Activated CD4-positive, alpha-beta memory T cell treated with anti-CD3 and anti-CD28 coated beads, Interleukin-2, amount 10 ng/mL, durations not matched to agents 7 days and 5 days (primary cell): ENCODE measurements at regions not wholly inside any gene's neighbourhood (a gene's known extent, or its start where the extent isn't known, plus 50 kb on each side); places are given as distances from the start of the nearest gene placed in this dataset.
"Not testable (repeated sequence)": the region's sequence is repeated elsewhere in the genome, so short reads cannot be mapped to it uniquely, and the experiment has no call there.

Experiments used
- CTCF ChIA-PET: fragments of 350-600 bp; sonication (Branson Sonifier 250); formaldehyde crosslinking; loops from one replicate; lab custom pipeline; 2021; ENCODE audit warnings: antibody characterized with exemption, inconsistent platforms; lab: Charles Lee
- POLR2A ChIA-PET: fragments of 350-600 bp; sonication (Branson Sonifier 250); formaldehyde crosslinking; loops from one replicate; lab custom pipeline; 2021; ENCODE audit warnings: antibody characterized with exemption; lab: Charles Lee
- DNase-seq: peaks from one replicate; pipeline ENCODE4 v3.0.0-alpha.2; 2020
- H3K27ac Mint-ChIP-seq: one replicate; pipeline ENCODE4 v1.8.0; 2021; ENCODE audit warnings: mild to moderate bottlenecking, mixed read lengths
- H3K27me3 Mint-ChIP-seq: one replicate; pipeline ENCODE4 v1.8.0; 2021; ENCODE audit warnings: mixed read lengths
- H3K36me3 Mint-ChIP-seq: one replicate; pipeline ENCODE4 v1.8.0; 2021; ENCODE audit warnings: low read depth, mixed read lengths
- H3K4me1 Mint-ChIP-seq: one replicate; pipeline ENCODE4 v1.8.0; 2021; ENCODE audit warnings: mixed read lengths
- H3K4me3 Mint-ChIP-seq: one replicate; pipeline ENCODE4 v1.8.0; 2021; ENCODE audit warnings: mild to moderate bottlenecking, mixed read lengths
- H3K9me3 Mint-ChIP-seq: one replicate; pipeline ENCODE4 v1.8.0; 2021; ENCODE audit warnings: mixed read lengths

DNA sequence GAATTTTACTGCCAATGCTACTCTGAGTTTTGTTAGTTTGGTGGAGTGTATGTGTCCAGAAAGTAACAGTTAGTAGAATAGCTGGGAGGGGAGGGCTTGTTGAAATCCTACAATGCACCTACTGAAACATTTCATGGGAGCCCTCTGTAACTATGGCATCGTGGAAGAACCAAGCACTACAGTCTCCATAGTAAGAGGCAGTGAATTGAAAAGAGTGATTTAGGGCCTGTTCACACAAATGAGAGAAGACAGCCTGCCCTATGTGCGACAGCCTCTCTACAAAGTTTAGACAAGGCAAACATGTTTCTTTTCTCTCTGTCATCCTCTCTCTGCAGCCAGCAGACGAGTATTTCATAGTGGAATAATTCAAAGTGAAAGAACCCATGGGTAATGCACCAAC, 676.6 kb downstream of the BRINP1 start:
- no peak for DNase-seq
- H3K27me3 Mint-ChIP-seq: no peaks in the 10 kb centered on the region
- CTCF ChIA-PET: no interaction called here
- no peak overlapping the region for H3K4me3 Mint-ChIP-seq
- H3K27ac Mint-ChIP-seq: no peak overlapping the region
- no peaks in the 10 kb centered on the region for H3K4me1 Mint-ChIP-seq
- peaks cover 6% of the 10 kb centered on the region for H3K9me3 Mint-ChIP-seq
- POLR2A ChIA-PET: no interaction called here
- no peaks in the 10 kb centered on the region for H3K36me3 Mint-ChIP-seq

DNA sequence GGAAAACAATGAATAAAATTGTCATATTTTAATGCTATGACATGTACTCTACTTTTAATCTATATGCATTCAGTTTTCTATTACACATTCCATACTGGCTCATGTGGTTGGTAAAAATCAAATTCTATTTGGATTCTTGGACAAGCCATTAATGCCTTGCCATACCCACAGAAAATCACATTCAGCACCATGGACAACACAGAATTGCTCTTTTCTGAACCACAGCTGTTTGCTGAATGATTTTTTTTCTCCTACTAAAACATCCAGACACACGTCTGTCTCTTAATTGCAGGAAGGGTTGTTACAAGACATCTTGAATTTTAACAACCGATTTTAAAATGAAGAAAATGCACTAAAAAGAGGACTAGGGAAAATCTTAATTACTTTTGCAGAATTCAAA, 675.6 kb downstream of the BRINP1 start:
- Mint-ChIP-seq H3K4me3 (no peak overlapping the region), H3K36me3 (no peaks in the 10 kb centered on the region), H3K27me3 (no peaks in the 10 kb centered on the region), H3K27ac (no peak overlapping the region), H3K4me1 (no peaks in the 10 kb centered on the region), H3K9me3 (peaks cover 6% of the 10 kb centered on the region)
- ChIA-PET CTCF (no interaction called here), POLR2A (no interaction called here)
- no peak for DNase-seq

DNA sequence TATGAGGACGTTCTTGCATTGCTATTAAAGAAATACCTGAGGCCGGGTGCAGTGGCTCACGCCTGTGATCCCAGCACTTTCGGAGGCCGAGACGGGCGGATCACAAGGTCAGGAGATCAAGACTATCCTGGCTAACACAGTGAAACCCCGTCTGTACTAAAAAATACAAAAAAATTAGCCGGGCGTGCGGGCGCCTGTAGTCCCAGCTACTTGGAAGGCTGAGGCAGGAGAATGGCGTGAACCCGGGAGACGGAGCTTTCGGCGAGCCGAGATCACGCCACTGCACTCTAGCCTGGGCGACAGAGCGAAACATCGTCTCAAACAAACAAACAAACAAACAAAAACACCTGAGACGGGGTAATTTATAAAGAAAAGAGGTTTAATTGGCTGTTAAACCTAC, 674.0 kb downstream of the BRINP1 start:
- H3K27me3 Mint-ChIP-seq, H3K4me1 Mint-ChIP-seq, H3K36me3 Mint-ChIP-seq, H3K4me3 Mint-ChIP-seq, H3K27ac Mint-ChIP-seq, H3K9me3 Mint-ChIP-seq, DNase-seq, POLR2A ChIA-PET: not testable (repeated sequence)
- CTCF ChIA-PET: interaction anchor here (0.6 kb wide), 1 partner anchor 556 kb away, joined by 3 read pairs; no protein-coding TSS in a partner anchor

DNA sequence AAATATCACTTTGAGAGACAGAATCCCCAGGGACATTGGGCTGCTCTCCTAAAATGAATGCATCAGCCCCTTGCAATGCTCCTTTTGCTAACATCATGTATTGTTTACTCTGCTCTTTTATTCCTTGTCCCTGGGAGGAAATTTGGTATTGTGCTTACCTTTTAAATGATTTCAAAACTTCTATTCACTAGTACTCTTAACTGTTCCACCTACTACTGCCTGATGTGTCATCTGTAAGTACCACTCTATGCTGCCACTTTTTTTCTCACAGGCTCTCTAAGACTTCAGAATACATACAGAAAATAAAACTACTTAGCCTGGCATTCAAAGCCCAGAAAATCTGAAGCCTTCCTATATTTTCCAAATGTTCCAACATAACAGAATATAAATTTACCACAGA, 667.2 kb downstream of the BRINP1 start:
- no peak for DNase-seq
- H3K4me1 Mint-ChIP-seq: no peaks in the 10 kb centered on the region
- no peak overlapping the region for H3K4me3 Mint-ChIP-seq
- CTCF ChIA-PET: no interaction called here
- H3K27ac Mint-ChIP-seq: no peak overlapping the region
- POLR2A ChIA-PET: no interaction called here
- H3K36me3 Mint-ChIP-seq: no peaks in the 10 kb centered on the region
- no peaks in the 10 kb centered on the region for H3K27me3 Mint-ChIP-seq
- peaks cover 5% of the 10 kb centered on the region for H3K9me3 Mint-ChIP-seq

DNA sequence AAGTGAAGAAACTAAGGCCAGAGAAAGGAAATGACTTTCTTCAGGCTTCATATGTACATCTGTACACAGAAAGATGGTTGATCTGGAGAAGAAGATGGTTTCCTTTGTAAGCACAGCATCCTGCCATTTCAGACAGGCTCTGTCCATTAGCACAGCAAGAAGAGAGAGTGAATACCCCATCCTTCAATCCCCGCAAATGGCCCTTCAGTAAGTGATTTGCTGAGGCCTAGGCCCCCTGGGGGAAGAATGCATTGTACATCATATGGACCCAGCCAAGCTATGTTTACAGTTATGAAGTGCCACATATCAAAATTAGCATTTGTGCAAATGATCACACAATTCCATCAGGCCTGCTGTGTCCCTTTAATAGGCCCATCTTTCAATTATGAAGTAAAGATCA, 657.4 kb downstream of the BRINP1 start:
- CTCF ChIA-PET: no interaction called here
- H3K36me3 Mint-ChIP-seq: no peaks in the 10 kb centered on the region
- H3K9me3 Mint-ChIP-seq: peaks cover 2% of the 10 kb centered on the region
- no peak overlapping the region for H3K27ac Mint-ChIP-seq
- POLR2A ChIA-PET: no interaction called here
- no peaks in the 10 kb centered on the region for H3K27me3 Mint-ChIP-seq
- no peaks in the 10 kb centered on the region for H3K4me1 Mint-ChIP-seq
- H3K4me3 Mint-ChIP-seq: no peak overlapping the region
- no peak for DNase-seq

DNA sequence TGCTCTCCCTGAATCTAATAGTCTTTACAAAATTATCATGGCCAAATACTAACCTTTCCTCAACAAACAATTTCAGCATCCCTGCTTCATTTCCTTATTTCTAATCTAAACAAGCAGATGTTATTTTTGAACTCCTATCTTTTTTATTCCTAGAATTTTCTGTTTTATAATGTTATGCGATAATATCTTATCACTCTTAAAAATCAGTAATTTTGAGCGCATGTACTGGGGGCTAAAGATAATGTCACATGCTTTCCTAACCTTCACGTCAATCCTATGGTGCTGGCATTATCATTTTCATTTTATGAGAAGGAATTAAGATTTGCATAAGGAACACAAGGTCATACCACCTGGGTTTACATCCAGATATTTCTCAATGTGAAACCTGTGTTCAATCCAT, 648.0 kb downstream of the BRINP1 start:
- Mint-ChIP-seq H3K27ac (no peak overlapping the region), H3K9me3 (peaks cover 6% of the 10 kb centered on the region), H3K4me1 (no peaks in the 10 kb centered on the region), H3K36me3 (no peaks in the 10 kb centered on the region), H3K27me3 (no peaks in the 10 kb centered on the region), H3K4me3 (no peak overlapping the region)
- CTCF ChIA-PET: no interaction called here
- DNase-seq: no peak
- POLR2A ChIA-PET: no interaction called here

DNA sequence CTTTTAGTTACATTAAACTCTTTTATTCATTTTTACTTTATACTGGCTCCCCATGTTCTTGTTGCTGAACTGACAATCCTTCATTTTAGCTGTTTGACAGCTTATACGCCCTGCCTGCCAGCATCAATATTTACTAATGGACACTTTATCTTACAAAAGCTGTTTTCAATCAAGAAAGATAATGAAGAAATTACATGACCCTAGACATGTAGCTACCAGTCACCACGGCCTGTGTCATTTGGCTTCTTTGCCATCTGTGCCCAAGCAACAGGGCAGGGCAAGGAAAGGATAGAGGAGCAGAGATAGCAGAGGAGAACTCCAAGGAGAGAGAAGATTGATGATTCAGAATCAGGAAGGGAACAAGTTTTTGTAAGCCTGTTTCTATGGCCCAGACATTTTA, 647.3 kb downstream of the BRINP1 start:
- DNase-seq: no peak
- Mint-ChIP-seq H3K9me3 (peaks cover 6% of the 10 kb centered on the region), H3K27ac (no peak overlapping the region), H3K27me3 (no peaks in the 10 kb centered on the region), H3K4me3 (no peak overlapping the region), H3K36me3 (no peaks in the 10 kb centered on the region), H3K4me1 (no peaks in the 10 kb centered on the region)
- ChIA-PET CTCF (no interaction called here), POLR2A (no interaction called here)

DNA sequence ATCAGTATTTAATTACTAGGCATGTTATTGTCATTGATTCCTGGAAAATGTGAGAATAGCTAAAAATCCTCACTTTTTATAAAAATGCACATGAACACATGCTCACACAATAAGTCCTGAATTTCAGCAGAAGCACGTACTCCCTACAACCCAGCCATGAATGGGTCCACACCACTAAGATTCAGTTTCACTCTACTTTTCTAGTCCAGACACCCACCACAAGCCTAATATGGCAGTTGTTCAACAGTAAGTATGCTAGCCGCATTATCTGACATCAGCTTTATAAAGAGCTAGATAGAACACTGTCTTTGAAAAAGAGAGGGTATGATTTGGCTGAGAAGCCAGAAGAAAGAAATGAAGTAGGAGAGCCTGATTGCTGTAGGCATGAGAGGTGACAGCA, 639.3 kb downstream of the BRINP1 start:
- Mint-ChIP-seq H3K4me1 (no peaks in the 10 kb centered on the region), H3K9me3 (peaks cover 11% of the 10 kb centered on the region), H3K27me3 (no peaks in the 10 kb centered on the region), H3K36me3 (no peaks in the 10 kb centered on the region), H3K27ac (no peak overlapping the region), H3K4me3 (no peak overlapping the region)
- POLR2A ChIA-PET: no interaction called here
- CTCF ChIA-PET: no interaction called here
- no peak for DNase-seq

DNA sequence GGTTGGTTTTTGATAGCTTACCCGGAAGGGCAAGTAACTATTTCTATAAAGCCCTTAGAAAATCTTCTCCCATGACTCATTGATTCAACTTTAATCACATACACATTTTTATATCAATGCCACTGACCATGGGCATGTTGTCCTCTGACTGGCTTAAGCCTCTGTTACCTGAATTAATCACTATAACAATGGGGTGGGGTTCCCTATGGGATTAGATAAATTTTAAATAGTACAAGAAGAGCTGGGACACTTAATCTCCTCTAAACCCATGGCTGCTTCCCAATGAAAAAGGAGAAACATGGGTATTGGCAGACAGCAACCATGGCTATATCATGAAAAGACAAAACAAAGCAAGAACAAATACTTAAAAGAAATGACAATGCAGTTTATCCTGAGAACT, 636.2 kb downstream of the BRINP1 start:
- no peaks in the 10 kb centered on the region for H3K27me3 Mint-ChIP-seq
- POLR2A ChIA-PET: no interaction called here
- H3K27ac Mint-ChIP-seq: no peak overlapping the region
- CTCF ChIA-PET: interaction anchor here (0.7 kb wide), 1 partner anchor 25 kb away, joined by 3 read pairs; no protein-coding TSS in a partner anchor
- H3K4me3 Mint-ChIP-seq: no peak overlapping the region
- DNase-seq: no peak
- no peaks in the 10 kb centered on the region for H3K4me1 Mint-ChIP-seq
- H3K36me3 Mint-ChIP-seq: no peaks in the 10 kb centered on the region
- H3K9me3 Mint-ChIP-seq: peaks cover 14% of the 10 kb centered on the region

DNA sequence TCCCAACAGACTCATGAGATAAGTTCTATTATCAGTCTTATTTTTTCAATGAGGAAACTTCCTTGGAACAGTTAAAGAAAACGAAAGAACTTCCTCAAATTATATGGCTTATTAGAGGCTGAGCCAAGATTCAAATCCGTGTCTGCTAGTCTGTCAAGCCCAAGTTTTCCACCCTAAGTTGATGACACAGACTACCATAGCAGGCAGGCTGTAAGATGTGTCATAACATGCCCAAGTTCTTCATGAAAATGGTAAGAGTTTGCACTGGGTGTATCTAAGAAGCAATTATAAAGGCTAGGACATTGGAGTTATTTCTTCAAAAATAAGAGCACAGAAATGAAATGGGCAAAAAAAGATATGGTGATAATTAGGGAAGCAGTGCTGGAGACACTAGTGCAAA, 634.5 kb downstream of the BRINP1 start:
- DNase-seq: no peak
- peaks cover 14% of the 10 kb centered on the region for H3K9me3 Mint-ChIP-seq
- no peaks in the 10 kb centered on the region for H3K36me3 Mint-ChIP-seq
- no peak overlapping the region for H3K4me3 Mint-ChIP-seq
- no peaks in the 10 kb centered on the region for H3K27me3 Mint-ChIP-seq
- no peaks in the 10 kb centered on the region for H3K4me1 Mint-ChIP-seq
- no peak overlapping the region for H3K27ac Mint-ChIP-seq
- ChIA-PET POLR2A (no interaction called here), CTCF (no interaction called here)

DNA sequence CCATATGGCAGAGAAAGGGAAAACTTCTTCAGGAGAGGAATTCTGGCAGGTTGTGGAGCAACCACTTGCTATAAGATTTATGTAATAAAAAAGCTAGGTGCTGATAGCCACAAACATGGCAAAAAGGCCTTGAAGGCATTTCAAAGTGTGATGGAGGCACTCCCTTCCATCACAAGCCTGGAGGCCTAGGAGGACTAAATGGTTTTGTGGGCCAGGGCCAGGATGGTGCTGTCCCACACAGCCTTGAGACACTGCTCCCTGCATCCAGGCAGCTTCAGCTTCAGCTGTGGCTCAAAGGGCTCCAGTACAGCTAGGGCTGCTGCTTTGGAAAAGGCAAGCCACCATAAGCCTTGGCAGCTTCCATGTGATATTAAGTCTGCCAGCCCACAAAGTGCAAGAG, 632.8 kb downstream of the BRINP1 start:
- Mint-ChIP-seq H3K4me3 (no peak overlapping the region), H3K36me3 (no peaks in the 10 kb centered on the region), H3K27me3 (no peaks in the 10 kb centered on the region), H3K4me1 (no peaks in the 10 kb centered on the region), H3K27ac (no peak overlapping the region), H3K9me3 (peaks cover 17% of the 10 kb centered on the region)
- no peak for DNase-seq
- ChIA-PET POLR2A (no interaction called here), CTCF (no interaction called here)

DNA sequence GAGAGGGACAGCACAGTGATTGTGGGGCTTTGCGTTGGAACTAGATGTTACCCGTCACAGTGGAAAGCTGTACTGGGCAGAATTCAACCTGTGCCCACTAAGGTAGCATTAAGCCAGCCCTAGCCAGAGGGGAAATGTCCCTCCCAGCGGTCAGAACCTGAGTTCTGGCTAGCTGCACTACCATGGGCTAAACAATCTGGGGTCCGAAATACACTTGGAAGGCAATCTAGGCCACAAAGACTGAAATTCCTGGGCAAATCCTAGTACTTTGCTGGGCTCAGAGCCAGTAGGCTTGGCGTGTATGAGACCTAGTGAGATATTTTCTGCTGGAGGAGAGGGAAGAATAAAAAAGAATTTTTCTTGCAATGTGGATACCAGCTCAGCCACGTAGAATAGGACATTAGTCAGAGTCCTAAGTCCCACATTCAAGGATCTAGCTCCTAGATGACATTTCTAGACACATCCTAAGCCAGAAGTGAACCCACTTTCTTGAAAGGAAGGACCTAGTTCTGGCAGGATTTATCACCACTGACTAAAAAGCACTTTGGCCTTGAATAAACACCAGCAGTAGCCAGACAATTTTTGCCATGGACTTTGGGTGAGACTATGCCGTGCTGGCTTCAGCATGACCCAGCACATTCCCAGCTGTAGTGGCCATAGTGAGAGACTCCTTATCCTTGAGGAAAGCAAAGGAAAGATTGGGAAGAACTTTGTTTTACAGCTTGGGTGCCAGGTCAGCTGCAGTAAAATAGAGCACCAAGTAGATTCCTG, 618.0 kb downstream of the BRINP1 start:
- ChIA-PET POLR2A (no interaction called here), CTCF (no interaction called here)
- Mint-ChIP-seq H3K27me3 (no peaks in the 10 kb centered on the region), H3K9me3 (peaks cover 7% of the 10 kb centered on the region), H3K4me3 (no peak overlapping the region), H3K4me1 (no peaks in the 10 kb centered on the region), H3K27ac (no peak overlapping the region), H3K36me3 (no peaks in the 10 kb centered on the region)
- no peak for DNase-seq

DNA sequence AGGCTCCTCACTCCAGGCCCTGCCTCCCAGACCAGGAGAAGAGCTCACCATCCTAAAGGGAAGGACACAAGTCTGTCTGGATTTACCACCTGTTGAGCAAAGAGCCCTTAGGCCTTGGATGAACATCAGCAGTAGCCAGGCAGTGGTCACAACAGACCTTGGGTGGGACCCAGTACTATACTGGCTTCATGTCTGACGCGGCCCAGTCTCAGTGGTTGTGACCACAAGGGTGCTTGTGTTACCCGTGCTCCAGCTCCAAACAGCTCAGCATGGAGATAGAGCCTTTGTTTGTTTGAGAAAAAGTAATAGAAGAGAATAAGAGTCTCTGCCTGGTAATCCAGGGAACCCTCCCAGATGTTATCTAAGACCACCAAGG, 617.4 kb downstream of the BRINP1 start:
- CTCF ChIA-PET: no interaction called here
- H3K4me3 Mint-ChIP-seq: no peak overlapping the region

DNA sequence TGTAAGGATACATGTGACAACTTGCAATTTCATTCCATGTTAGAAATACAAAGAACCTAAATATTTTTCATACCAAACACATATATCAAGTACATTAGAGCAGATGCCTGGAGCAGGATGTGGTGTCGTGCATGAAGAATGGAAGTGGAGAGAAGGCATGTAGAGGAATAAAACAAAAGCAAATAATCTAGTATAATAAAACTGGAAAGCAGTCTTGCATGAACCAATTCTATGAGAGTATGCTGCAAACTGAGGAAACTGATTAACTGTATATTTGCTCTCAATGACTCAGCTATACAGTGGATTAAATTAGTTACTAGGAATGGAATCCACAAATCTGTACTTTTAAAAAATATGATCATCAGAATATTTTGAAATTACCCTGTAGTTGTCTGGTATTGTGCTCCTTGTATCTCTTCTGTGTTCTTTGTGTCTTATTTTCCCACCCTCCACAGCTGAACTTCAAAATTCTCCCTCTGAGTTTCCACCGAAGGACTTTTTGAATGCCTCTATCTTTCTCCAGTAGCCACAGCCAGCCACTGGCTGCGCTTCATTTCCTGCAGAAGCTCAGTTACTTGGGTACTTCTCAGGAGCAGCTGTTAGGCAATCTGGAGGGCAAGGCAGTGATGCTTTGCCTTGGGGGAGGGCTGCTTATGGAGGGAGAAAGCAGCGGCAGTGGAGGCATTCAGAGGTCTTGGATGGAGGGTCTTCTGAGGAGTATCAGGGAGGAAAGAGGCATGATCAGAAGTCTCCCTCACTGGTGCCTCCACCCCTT, 608.0 kb downstream of the BRINP1 start:
- Mint-ChIP-seq H3K36me3 (no peaks in the 10 kb centered on the region), H3K27me3 (no peaks in the 10 kb centered on the region), H3K27ac (no peak overlapping the region), H3K4me3 (no peak overlapping the region), H3K9me3 (peaks cover 2% of the 10 kb centered on the region), H3K4me1 (no peaks in the 10 kb centered on the region)
- ChIA-PET POLR2A (no interaction called here), CTCF (no interaction called here)
- no peak for DNase-seq

More for the DNA sequence above, 617.4 kb downstream of the BRINP1 start:
- Mint-ChIP-seq H3K4me1 (no peaks in the 10 kb centered on the region), H3K36me3 (no peaks in the 10 kb centered on the region), H3K27me3 (no peaks in the 10 kb centered on the region), H3K27ac (no peak overlapping the region), H3K9me3 (peaks cover 7% of the 10 kb centered on the region)
- no peak for DNase-seq
- POLR2A ChIA-PET: no interaction called here
